ENCODE measurements at regions not wholly inside any gene's neighbourhood (a gene's known extent, or its start where the extent isn't known, plus 50 kb on each side); places are given as distances from the start of the nearest gene placed in this dataset.
"Not testable (repeated sequence)": the region's sequence is repeated elsewhere in the genome, so short reads cannot be mapped to it uniquely, and the experiment has no call there.

GRCh38 chr7:54453168-54453567, 89.0 kb upstream of the VSTM2A start:
- H3K9me1 ChIP-seq (ENCODE audit: insufficient read depth, low read length); CTCF ChIA-PET; BruUV-seq (replicated peaks); H3K9me3 ChIP-seq (ENCODE audit: control insufficient read depth, insufficient read depth, low read length); POLR2A ChIA-PET (ENCODE audit: unreplicated experiment); H3K4me1 ChIP-seq (ENCODE audit: control insufficient read depth, insufficient read depth, low read length); H3K27ac ChIP-seq (ENCODE audit: insufficient read depth, low read length); H4K8ac ChIP-seq (ENCODE audit: low read depth in 2 of 2, low read length in 2 of 2); H2BK20ac ChIP-seq (ENCODE audit: low read depth, low read length); dilution Hi-C loops (cut with HindIII; ENCODE audit: low sequenced_read_pairs, unreplicated experiment); H3K4ac ChIP-seq (ENCODE audit: low read depth, low read length); H3K4me3 ChIP-seq (ENCODE audit: insufficient read depth, low read depth, low read length); H3K79me1 ChIP-seq (ENCODE audit: low read depth in 1 of 2, low read length in 2 of 2); H3K4me2 ChIP-seq (ENCODE audit: low read depth, low read length); H2AK9ac ChIP-seq (replicated peaks; ENCODE audit: low read depth, low read length, poor library complexity); DNase-seq; H3K14ac ChIP-seq (replicated peaks; ENCODE audit: low read depth, low read length); H3K36me3 ChIP-seq (ENCODE audit: control insufficient read depth, insufficient read depth, low read length); H3K9ac ChIP-seq (ENCODE audit: low read depth, low read length); intact Hi-C loops (cut with micrococcal nuclease); H4K5ac ChIP-seq (ENCODE audit: low read depth, low read length); H4K91ac ChIP-seq (ENCODE audit: insufficient read depth, low read depth, low read length); H2BK15ac ChIP-seq (ENCODE audit: low read depth, low read length); H2BK120ac ChIP-seq (ENCODE audit: low read depth, low read length); H2AFZ ChIP-seq (replicated peaks; ENCODE audit: low read length, poor library complexity); H3K27me3 ChIP-seq (ENCODE audit: control insufficient read depth, insufficient read depth, low read length); H4K20me1 ChIP-seq (ENCODE audit: insufficient read depth, low read length); ATAC-seq (ENCODE audit: low read depth); in situ Hi-C loops (cut with MboI; ENCODE audit: low sequenced_read_pairs); H3K18ac ChIP-seq (ENCODE audit: low read depth, low read length); H2AK5ac ChIP-seq (ENCODE audit: low read depth, low read length); H3K23ac ChIP-seq (ENCODE audit: low read depth, low read length); H3K56ac ChIP-seq (ENCODE audit: extremely low read depth, insufficient read depth, low read length); H2BK5ac ChIP-seq (ENCODE audit: low read depth, low read length, poor library complexity, severe bottlenecking): not testable (repeated sequence)
- WGBS, 2 experiments (ENCODE audit: extremely low coverage in 2 of 2, insufficient read length in 1 of 2), result no CpG with 5 or more reads among the region's 1 CpG

- POLR2A ChIA-PET (ENCODE audit: unreplicated experiment); BruUV-seq (replicated peaks); DNase-seq: not testable (repeated sequence)
Measured at GRCh38 chr7:54454700-54455099, 87.5 kb upstream of the VSTM2A start.

More at GRCh38 chr7:54454700-54455099, 87.5 kb upstream of the VSTM2A start:
- WGBS, 2 experiments (ENCODE audit: extremely low coverage in 2 of 2, insufficient read length in 1 of 2), result no CpG with 5 or more reads among the region's 6 CpGs
- H3K9ac ChIP-seq (ENCODE audit: low read depth, low read length); H3K4ac ChIP-seq (ENCODE audit: low read depth, low read length); H4K8ac ChIP-seq (ENCODE audit: low read depth in 2 of 2, low read length in 2 of 2); ATAC-seq (ENCODE audit: low read depth); H3K36me3 ChIP-seq (ENCODE audit: control insufficient read depth, insufficient read depth, low read length); H3K14ac ChIP-seq (replicated peaks; ENCODE audit: low read depth, low read length); H3K4me3 ChIP-seq (ENCODE audit: insufficient read depth, low read depth, low read length); H4K20me1 ChIP-seq (ENCODE audit: insufficient read depth, low read length); H3K79me1 ChIP-seq (ENCODE audit: low read depth in 1 of 2, low read length in 2 of 2); H3K56ac ChIP-seq (ENCODE audit: extremely low read depth, insufficient read depth, low read length); intact Hi-C loops (cut with micrococcal nuclease); H2BK20ac ChIP-seq (ENCODE audit: low read depth, low read length); H3K23ac ChIP-seq (ENCODE audit: low read depth, low read length); H3K4me1 ChIP-seq (ENCODE audit: control insufficient read depth, insufficient read depth, low read length); CTCF ChIA-PET; H3K27ac ChIP-seq (ENCODE audit: insufficient read depth, low read length); dilution Hi-C loops (cut with HindIII; ENCODE audit: low sequenced_read_pairs, unreplicated experiment); H2BK120ac ChIP-seq (ENCODE audit: low read depth, low read length); H2AK5ac ChIP-seq (ENCODE audit: low read depth, low read length); H3K9me1 ChIP-seq (ENCODE audit: insufficient read depth, low read length); H2BK15ac ChIP-seq (ENCODE audit: low read depth, low read length); H3K9me3 ChIP-seq (ENCODE audit: control insufficient read depth, insufficient read depth, low read length); H3K18ac ChIP-seq (ENCODE audit: low read depth, low read length); H2AK9ac ChIP-seq (replicated peaks; ENCODE audit: low read depth, low read length, poor library complexity); in situ Hi-C loops (cut with MboI; ENCODE audit: low sequenced_read_pairs); H3K4me2 ChIP-seq (ENCODE audit: low read depth, low read length); H3K27me3 ChIP-seq (ENCODE audit: control insufficient read depth, insufficient read depth, low read length); H2BK5ac ChIP-seq (ENCODE audit: low read depth, low read length, poor library complexity, severe bottlenecking); H2AFZ ChIP-seq (replicated peaks; ENCODE audit: low read length, poor library complexity); H4K5ac ChIP-seq (ENCODE audit: low read depth, low read length); H4K91ac ChIP-seq (ENCODE audit: insufficient read depth, low read depth, low read length): not testable (repeated sequence)
